Gastrocnemius medialis (tissue), 4 donors: ENCODE measurements at regions not wholly inside any gene's neighbourhood (a gene's known extent, or its start where the extent isn't known, plus 50 kb on each side); places are given as distances from the start of the nearest gene placed in this dataset.

Experiments used
- ATAC-seq, 2 donors: fragments of 150-250 bp; one replicate each; pipeline ENCODE4 v1.9.1; 2016
- DNase-seq, 2 donors: peaks; one replicate each; pipeline ENCODE4 v3.0.0-alpha.2; 2019
- H3K27ac ChIP-seq, 4 donors: fragments of 200-600 bp; sonication (generic); 1 replicate in 1 of 4; 2 replicates in 3 of 4; pipeline ENCODE4 v1.5.1; 2016 to 2018; ENCODE audit warnings: mild to moderate bottlenecking in 2 of 4, moderate library complexity in 1 of 4
- H3K27me3 ChIP-seq, 3 donors: fragments of 200-600 bp; sonication (generic) in 2 of 3; 1 replicate in 1 of 3; 2 replicates in 2 of 3; pipeline versions ENCODE4 v1.5.1 to v1.6.0; 2016 to 2019; ENCODE audit warnings: mild to moderate bottlenecking in 1 of 3, moderate library complexity in 1 of 3
- H3K36me3 ChIP-seq, 2 donors: fragments of 200-600 bp; sonication (generic) in 1 of 2; one replicate each; pipeline ENCODE4 v1.5.1; 2017 to 2018
- H3K4me1 ChIP-seq, 2 donors: fragments of 200-600 bp; sonication (generic) in 1 of 2; one replicate each; pipeline ENCODE4 v1.5.1; 2016 to 2017; ENCODE audit warnings: mild to moderate bottlenecking in 2 of 2
- H3K4me3 ChIP-seq, 4 donors: fragments of 200-600 bp; sonication (generic) in 3 of 4; 1 replicate in 1 of 4; 2 replicates in 3 of 4; pipeline ENCODE4 v1.5.1; 2016 to 2019; ENCODE audit warnings: mild to moderate bottlenecking in 2 of 4
- H3K9me3 ChIP-seq, 3 donors: fragments of 200-600 bp; sonication (generic) in 2 of 3; 1 replicate in 1 of 3; 2 replicates in 2 of 3; pipeline ENCODE4 v1.5.1; 2016 to 2019
- POLR2A ChIP-seq, 2 donors: fragments of 450-650 bp; IDR thresholded peaks; one replicate each; pipeline ENCODE4 v1.6.1; 2017; ENCODE audit warnings: antibody characterized with exemption in 2 of 2, mild to moderate bottlenecking in 2 of 2, moderate library complexity in 2 of 2
- in situ Hi-C, 4 donors: fragments of 200-750 bp; cut with MboI; loops; one replicate each; pipeline versions ENCODE4 v1.15.0 to v1.8.0; 2017; ENCODE audit warnings: low sequenced_read_pairs in 4 of 4
- intact Hi-C: fragments of 100-400 bp; cut with DNase I; formaldehyde crosslinking; loops from one replicate; pipeline ENCODE4 v1.15.1; 2023; ENCODE audit warnings: low total_unique reads
- TF ChIP-seq, protein P1 (sequence below), 5 experiments: fragments of 450-650 bp in 3 of 5; fragments of 200-600 bp in 2 of 5; sonication (generic) in 2 of 5; IDR thresholded peaks in 4 of 5; conservative IDR thresholded peaks in 1 of 5; 1 replicate in 4 of 5; 2 replicates in 1 of 5; pipeline ENCODE4 v1.5.1; 2016 to 2019; ENCODE audit warnings: antibody characterized with exemption in 5 of 5, mild to moderate bottlenecking in 3 of 5, moderate library complexity in 3 of 5

DNA sequence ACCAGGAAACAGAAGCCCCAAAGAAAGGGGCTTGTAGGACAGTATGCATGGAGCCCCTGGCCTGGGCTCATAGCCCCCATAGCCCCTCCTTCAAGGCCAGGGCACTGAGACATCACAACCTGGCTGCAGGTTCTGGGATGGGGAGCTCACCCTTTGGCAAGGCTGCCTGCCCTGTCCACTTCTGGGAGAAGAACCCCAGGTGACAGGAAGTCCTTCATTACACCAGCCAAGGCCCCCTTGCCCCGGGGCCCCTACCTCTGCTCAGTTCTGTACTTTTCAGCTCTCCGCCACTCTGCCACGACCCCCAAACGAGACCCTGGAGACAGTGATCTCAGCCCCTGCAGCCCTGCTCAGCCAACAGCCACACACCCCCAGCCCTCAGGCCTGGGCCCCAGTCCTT is 223.2 kb upstream of the RTL1 start:
- TF ChIP-seq, protein P1, sequence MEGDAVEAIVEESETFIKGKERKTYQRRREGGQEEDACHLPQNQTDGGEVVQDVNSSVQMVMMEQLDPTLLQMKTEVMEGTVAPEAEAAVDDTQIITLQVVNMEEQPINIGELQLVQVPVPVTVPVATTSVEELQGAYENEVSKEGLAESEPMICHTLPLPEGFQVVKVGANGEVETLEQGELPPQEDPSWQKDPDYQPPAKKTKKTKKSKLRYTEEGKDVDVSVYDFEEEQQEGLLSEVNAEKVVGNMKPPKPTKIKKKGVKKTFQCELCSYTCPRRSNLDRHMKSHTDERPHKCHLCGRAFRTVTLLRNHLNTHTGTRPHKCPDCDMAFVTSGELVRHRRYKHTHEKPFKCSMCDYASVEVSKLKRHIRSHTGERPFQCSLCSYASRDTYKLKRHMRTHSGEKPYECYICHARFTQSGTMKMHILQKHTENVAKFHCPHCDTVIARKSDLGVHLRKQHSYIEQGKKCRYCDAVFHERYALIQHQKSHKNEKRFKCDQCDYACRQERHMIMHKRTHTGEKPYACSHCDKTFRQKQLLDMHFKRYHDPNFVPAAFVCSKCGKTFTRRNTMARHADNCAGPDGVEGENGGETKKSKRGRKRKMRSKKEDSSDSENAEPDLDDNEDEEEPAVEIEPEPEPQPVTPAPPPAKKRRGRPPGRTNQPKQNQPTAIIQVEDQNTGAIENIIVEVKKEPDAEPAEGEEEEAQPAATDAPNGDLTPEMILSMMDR (IDR thresholded peaks at IDR 0.05 in 4 of 5, conservative IDR thresholded peaks at IDR 0.05 in 1 of 5) = no peak
- TF ChIP-seq POLR2A (IDR thresholded peaks at IDR 0.05) = no peak
- DNase-seq (no peak), ATAC-seq (no peak)
- in situ Hi-C loops = no loop called here
- intact Hi-C loops = no loop called here
- H3K27ac ChIP-seq = no peak overlapping the region
- H3K9me3 ChIP-seq = no peaks in the 10 kb centered on the region
- H3K4me3 ChIP-seq = no peak overlapping the region
- no peaks in the 10 kb centered on the region for H3K4me1 ChIP-seq
- peaks cover 0 to 5% (median 0%) of the 10 kb centered on the region in 3 donors for H3K27me3 ChIP-seq
- H3K36me3 ChIP-seq = no peaks in the 10 kb centered on the region

GRCh38 chr14:101127224-101127623 is 223.7 kb upstream of the RTL1 start:
- intact Hi-C loops = no loop called here
- TF ChIP-seq, protein P1 (IDR thresholded peaks at IDR 0.05 in 4 of 5, conservative IDR thresholded peaks at IDR 0.05 in 1 of 5) = no peak
- no peak for TF ChIP-seq POLR2A (IDR thresholded peaks at IDR 0.05)
- in situ Hi-C loops = no loop called here
- Histone ChIP-seq H3K4me3 (no peak overlapping the region), H3K27me3 (peaks cover 0 to 5% (median 0%) of the 10 kb centered on the region in 3 donors), H3K4me1 (no peaks in the 10 kb centered on the region), H3K36me3 (no peaks in the 10 kb centered on the region), H3K27ac (no peak overlapping the region), H3K9me3 (no peaks in the 10 kb centered on the region)
- ATAC-seq = no peak
- DNase-seq = no peak

GRCh38 chr14:101128478-101129321 is 225.2 kb upstream of the RTL1 start:
- DNase-seq (no peak), ATAC-seq (no peak)
- Histone ChIP-seq H3K27me3 (peaks cover 0 to 5% (median 0%) of the 10 kb centered on the region in 3 donors), H3K36me3 (no peaks in the 10 kb centered on the region), H3K27ac (no peak overlapping the region), H3K4me3 (no peak overlapping the region), H3K9me3 (no peaks in the 10 kb centered on the region), H3K4me1 (no peaks in the 10 kb centered on the region)
- intact Hi-C loops (no loop called here), in situ Hi-C loops (no loop called here)
- TF ChIP-seq POLR2A (IDR thresholded peaks at IDR 0.05) = no peak
- TF ChIP-seq, protein P1 (IDR thresholded peaks at IDR 0.05 in 4 of 5, conservative IDR thresholded peaks at IDR 0.05 in 1 of 5) = no peak

- peaks cover 0 to 5% (median 0%) of the 10 kb centered on the region in 3 donors for H3K27me3 ChIP-seq
- in situ Hi-C loops = no loop called here
- DNase-seq = no peak
- no peak for ATAC-seq
- intact Hi-C loops = no loop called here
- no peaks in the 10 kb centered on the region for H3K36me3 ChIP-seq
- TF ChIP-seq, protein P1 (IDR thresholded peaks at IDR 0.05 in 4 of 5, conservative IDR thresholded peaks at IDR 0.05 in 1 of 5) = no peak
- TF ChIP-seq POLR2A (IDR thresholded peaks at IDR 0.05) = no peak
- H3K27ac ChIP-seq = no peak overlapping the region
- H3K9me3 ChIP-seq = no peaks in the 10 kb centered on the region
- no peak overlapping the region for H3K4me3 ChIP-seq
- no peaks in the 10 kb centered on the region for H3K4me1 ChIP-seq
These were observed 226.1 kb upstream of the RTL1 start for GRCh38 chr14:101129521-101130167.
